T-helper 2 cell (primary cell): ENCODE measurements at regions not wholly inside any gene's neighbourhood (a gene's known extent, or its start where the extent isn't known, plus 50 kb on each side); places are given as distances from the start of the nearest gene placed in this dataset.
A peak's percentile ranks its signal among the peaks of the same experiment; 100 is the strongest.
"Not testable (repeated sequence)": the region's sequence is repeated elsewhere in the genome, so short reads cannot be mapped to it uniquely, and the experiment has no call there.

Experiments used
- DNase-seq, 5 experiments: peaks; one replicate each; pipeline versions ENCODE4 v3.0.0 to v3.0.0-alpha.2; 2012 to 2022

DNA sequence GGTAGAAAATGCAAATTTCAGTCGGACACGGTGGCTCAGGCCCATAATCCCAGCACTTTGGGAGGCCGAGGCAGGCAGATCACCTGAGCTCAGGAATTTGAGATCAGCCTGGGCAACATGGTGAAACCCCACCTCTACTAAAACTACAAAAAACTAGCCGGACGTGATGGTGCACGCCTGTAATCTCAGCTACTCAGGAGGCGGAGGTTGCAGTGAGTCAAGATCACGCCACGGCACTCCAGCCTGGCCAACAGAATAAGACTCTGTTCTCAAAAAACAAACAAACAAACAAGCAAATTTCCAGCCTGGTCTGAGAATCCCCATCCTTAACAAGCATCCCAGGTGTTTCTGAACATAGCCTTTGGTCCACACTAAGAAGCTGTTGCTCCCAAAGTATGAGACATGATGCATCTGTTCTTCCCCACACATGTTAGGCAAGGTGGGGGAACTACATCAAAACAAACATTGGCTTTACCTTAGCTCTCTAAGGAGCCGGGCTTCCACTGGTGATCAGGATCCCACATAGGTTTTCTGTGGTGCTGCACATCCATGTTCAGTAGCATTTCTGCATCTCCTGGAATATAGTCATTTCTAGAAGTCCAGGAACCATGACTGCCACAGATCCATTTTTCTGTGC lies 92.5 kb upstream of the DMRT1 start:
- DNase-seq = no peak

DNA sequence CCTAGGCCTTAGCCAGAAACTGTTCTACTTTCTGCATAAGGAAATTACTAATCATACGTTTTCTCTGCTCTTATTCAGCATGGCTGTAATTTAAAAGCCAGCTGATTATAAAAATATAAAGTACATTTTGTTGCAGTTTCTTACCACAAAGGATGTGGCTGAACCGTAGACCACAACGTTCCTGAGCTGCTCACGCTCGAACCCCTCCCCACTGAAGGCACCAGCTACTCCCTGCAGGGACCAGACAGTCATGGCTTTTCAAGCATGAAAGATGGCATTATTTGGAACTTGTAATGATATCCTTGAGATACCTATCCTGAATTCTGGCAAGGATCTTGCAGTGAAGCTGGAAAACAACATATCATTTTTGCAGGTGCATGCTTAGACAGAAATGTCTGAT lies 91.8 kb upstream of the DMRT1 start:
- peak in 1 of 5 experiments; percentile 90 for DNase-seq

DNA sequence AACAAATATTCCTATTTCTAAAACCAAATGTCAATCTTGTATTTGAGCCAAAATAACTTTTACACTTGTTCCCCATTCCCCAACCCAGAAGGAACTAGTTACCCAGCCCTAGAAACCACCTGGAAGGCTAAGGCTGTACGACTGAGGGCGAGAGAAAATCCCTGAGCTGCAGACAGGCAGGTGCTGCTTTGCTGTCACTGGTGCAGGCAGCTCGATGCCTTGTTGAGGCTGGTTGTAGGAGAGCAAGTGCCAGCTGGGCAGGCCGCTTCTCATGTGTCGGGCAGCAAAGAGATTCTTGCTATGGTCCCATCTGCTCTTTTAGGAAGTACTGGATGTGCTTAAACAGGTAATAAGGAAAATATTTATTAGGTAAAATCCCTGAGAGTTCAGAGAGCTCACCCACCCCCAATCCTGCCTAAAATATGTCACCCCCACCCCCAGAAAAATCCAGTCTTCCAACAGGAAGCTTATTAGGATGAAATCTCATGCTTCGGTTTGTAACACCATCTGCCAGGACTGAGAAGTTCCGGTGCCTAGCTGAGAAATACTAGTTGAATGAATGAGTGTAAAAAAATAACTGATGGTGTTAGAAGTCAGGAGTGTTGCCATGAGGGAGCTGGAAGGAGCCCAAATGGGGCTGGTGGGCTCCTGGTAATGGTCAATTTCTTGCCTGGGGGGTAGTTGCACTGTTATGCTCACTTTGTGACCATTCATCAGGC lies 91.1 kb upstream of the DMRT1 start:
- DNase-seq = no peak

DNA sequence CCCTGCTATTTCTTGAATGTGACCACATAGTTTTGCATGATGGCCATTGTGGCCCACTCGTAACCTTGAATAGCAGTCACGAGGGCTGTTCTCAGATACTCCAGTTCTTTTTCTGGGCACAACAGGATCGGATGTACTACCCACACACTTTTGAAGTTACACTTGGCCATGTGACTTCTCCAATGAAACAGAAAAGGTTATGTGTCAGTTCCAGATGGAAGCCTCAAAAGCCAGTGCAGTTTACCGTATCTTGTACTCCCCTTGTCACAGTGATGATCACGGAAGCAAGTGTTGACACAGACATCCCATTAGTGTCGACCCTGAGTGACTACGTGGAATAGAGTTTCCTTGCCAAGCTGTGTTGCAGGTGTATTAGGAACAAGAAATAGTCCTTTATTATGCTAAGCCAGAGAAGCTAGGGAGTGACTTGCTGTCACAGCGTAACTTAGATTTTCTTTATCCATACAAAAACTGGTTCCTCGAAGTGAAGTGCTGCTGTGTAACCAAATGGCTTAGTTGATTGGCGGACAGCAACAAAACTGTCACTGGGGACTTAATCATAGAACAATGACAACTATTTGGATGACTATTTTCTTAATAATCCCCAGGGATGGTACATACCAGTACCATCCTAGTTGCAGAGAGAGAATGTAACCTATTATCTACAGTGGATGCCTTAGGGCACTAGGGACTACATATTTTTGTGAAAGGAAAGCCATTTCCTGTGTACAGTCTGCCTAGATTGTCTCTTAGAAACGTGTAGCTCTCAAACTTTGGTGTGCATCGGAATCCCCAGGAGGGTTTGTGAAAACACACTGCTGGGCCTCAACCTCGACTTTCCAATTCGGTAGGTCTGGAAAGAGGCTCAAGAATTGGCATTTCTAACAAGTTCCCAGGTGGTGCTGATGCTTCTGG lies 90.1 kb upstream of the DMRT1 start:
- DNase-seq = peak in 1 of 5 experiments; percentile 46

DNA sequence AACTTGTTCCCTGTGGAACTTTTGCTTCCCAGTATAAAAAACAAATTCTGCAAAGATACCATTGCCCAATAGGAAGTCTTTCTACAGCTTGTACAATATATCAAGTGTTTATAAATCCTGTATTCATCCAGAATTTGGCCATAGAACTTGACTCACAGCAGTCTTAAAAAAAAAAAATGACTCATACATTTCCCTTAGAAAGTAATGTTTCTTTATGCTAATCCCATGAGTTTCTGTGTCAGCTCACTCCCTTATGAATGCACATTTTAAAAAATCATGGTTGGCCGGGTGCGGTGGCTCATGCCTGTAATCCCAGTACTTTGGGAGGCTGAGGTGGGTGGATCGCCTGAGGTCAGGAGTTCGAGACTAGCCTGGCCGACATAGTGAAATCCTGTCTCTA lies 89.3 kb upstream of the DMRT1 start:
- no peak for DNase-seq

DNA sequence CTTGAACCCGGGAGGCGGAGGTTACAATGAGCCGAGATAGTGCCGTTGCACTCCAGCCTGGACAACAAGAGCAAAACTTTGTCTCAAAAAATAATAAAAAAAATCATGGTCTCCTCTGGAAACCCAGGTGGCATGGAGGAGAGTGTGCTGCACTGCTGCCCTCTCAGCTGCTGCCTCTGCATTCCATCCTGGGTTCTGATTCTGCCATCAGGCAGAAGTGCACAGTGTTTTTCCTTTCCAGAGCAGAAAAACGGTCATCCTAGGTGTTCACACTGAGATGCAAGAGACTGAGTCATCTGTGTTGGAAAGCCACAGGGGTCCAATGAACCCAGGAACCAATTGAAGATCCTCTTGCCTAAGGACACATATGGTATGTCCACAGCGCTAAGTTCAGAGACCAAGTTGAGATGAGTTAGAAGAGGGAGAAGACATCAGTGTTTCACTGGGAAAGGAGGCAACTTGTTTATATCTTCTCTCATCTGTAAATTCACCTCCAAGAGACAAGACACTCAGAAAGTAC lies 88.8 kb upstream of the DMRT1 start:
- DNase-seq = no peak

DNA sequence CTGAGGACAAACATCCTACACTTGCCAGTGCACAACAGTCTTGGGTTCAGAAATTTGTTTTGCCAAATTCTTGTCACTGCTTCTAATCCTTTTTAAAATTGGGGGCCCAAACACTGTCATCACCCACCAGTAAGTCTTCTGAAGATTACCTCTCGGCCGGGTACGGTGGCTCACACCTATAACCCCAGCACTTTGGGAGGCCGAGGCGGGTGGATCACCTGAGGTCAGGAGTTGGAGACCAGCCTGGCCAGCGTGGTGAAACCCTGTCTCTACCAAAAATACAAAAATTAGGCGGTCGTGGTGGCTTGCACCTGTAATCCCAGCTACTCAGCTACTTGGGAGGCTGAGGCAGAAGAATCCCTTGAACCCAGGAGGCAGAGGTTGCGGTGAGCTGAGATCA lies 87.8 kb upstream of the DMRT1 start:
- DNase-seq = not testable (repeated sequence)

DNA sequence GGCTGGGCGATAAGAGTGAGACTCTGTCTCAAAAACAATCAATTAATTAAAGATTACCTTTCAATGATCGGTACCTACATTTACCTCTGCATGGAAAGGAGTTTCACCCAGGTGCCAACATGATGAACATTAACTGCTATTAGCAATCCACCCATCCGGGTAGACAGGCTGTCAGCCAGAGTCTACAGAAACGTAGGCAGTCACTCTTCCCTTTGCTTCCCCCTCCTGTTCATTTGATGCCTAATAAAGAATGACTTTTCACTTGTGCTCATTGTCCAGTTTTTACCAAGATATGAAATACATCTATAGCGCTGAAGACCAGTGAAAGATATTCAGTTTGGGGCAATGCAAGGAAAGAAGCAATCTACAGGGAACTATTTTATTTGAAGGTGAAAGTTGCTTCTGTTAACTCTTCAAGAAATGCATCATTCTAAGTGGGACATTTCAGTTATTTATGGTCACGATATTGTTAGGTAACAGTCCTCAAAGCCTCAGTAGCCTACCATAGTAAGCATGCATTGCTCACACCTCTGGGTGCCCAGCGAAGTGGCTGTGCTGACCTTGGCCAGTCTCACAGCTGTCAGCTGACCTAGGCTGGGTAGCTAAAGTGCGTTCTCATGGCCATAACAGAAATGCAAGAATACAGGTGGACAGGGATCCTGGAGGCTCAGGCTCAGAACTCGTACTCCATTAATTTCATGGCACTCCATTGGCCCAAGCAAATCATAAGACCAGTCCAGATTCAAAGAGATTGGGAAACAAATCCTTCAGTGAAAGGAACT lies 87.2 kb upstream of the DMRT1 start:
- no peak for DNase-seq

DNA sequence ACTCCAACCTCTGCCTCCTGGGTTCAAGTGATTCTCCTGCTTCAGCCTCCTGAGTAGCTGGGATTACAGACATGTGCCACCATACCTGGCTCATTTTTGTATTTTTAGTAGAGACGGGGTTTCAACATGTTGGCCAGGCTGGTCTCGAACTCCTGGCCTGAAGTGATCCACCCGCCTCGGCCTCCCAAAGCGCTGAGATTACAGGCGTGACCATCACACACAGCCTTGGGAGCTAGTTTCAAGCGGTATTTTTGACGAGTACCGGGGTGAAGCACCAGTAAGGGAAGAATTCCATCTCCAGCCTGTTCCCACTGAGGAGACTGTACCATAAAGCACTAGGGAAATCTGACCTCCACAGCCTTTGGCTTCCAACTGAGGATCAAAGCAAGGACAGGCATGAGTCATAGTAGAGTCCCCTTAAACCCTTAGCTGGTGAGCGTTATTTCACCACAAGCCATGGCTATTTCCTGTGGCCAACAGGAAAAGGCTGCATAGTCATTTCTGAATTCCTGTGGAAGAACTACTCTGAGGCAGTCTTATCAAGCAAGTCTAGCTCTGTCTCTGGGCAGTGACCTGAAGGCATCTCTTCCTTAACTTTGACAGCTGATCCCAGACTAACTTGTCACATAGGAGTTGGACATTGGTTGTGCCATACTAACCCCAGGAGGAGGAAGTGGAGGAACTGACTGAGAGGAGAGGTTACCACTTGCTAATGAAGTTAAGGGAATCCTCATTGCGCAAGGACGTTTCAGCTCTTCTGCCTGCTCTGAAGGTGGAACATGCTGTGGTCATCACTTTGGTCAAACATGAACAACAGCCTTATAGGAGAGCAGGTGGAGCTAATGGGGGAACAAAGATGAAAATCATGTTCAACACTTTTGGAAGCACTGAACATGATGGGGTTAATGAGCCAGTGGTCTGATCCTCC lies 85.8 kb upstream of the DMRT1 start:
- DNase-seq = peak in 1 of 5 experiments; percentile 90

DNA sequence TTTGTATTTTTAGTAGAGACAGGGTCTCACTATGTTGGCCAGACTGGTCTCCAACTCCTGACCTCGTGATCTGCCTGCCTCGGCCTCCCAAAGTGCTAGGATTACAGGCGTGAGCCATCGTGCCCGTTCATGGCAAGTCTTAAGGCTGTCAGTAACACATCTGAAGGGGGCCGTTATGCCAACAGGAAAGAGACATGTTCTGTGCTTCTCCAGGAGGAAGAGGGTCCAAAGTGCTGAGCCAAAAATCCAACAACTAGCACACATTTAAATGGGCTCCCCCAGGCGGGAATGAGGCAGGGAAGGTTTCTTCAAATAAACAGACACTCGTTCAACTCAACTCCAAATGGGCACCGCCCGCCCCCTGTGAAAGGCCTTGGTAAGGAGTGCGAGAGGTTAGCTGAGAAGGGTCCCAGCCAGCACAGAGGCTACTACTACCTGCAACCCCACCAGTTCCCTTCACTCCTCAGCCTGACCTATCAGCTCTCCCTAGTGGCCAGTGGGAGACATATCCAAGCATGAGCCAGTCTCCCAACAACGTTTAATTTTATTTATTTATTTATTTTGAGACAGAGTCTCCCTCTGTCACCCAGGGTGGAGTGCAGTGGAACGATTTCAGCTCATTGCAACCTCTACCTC lies 84.1 kb upstream of the DMRT1 start:
- DNase-seq = peak in 1 of 5 experiments; percentile 58

DNA sequence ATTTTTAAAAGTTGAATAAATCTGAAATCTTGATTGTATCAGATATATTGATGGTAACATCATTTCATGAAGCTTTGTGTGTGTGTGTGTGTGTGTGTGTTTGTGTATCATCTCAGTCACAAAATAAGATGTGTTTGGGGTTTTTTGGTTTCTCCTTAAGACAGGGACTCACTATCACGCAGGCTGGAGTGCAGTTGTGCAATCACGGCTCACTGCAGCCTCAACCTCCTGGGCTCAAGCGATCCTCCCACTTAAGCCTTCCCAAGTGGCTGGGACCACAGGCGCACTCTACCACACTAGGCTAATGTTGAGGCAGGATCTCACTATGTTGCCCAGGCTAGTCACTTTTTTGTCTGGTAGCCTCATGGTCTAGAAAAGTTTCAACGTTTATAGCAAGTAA lies 83.4 kb upstream of the DMRT1 start:
- no peak for DNase-seq

DNA sequence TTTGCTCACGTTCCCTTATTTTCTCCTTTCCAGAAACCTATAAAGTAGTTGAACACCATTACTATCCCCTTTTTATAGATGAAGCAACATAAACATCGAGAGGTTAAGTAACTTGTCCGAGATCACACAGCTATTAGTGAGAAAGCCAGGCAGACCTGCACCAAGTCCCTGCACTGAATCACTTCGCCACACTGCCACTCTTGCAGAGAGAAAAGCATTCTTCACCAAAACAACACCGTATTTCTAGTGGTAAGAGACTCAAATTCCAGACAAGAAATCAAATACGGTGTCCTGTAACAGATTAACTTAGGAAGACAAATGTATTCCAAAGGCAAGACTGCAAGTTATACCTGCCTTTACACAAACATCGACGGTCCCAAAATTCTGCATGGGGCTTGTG lies 82.0 kb upstream of the DMRT1 start:
- DNase-seq = no peak

DNA sequence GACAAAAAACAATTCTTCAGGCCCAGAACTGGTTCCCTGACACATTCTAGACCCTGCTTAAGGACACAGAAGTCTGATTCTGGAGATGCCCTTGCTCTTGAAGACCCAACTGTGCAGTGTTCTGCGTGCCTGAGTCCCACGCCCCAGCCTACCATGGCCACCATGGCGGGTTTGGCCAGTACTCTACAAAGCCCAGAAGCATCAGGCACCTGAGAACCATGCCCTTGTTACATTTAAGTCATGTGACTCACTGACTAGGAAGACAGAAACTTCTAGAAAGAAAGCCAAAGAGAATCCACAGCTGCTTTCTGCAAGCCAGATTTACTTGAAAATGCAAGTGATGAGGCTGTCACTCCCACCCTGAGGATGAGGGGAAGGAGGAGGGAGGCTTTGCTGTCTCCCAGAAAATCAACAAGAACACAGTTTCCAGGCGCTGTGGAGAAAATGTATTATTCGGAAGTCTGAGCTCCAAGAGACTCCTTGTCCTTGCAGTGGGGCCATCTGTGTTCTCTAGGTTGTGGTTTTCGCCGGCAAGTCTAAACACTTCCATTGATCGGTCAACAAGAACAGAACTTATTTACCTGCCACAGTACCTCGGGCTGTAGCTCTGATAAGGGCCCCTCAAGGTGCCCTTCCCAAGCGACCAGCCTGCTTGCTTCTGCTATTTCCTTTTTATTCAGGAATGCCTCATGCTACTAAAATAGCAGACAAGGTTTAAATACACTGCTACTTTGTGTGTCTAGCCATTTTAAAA lies 81.3 kb upstream of the DMRT1 start:
- no peak for DNase-seq

DNA sequence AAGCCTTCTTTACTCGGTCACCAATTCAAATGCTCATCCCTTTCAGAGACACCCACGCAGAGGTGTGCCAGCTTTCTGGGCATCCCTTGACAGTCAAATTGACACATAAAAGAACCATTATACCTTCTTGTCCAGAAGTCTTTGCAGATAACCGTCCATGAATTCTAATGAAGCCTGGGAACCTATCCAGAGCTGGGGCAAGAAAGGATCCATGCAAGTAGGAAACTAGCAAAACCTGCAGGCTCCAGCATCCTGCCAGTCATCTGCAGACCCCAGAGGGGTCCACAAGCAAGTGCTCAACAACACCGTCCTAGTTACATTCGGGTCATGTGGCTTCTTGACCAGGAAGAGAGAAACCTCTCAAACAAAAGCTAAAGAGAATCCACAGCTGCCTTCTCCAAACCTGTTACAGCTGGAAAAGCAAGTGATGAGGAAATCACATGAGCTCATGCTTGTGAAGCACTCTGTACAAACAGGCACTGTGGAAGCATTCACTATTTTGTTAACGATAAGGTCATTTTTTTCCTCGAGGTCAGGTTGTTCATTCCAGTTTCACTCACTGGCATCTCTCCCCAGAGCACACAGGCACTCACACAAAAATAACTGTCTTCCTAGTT lies 80.2 kb upstream of the DMRT1 start:
- no peak for DNase-seq

DNA sequence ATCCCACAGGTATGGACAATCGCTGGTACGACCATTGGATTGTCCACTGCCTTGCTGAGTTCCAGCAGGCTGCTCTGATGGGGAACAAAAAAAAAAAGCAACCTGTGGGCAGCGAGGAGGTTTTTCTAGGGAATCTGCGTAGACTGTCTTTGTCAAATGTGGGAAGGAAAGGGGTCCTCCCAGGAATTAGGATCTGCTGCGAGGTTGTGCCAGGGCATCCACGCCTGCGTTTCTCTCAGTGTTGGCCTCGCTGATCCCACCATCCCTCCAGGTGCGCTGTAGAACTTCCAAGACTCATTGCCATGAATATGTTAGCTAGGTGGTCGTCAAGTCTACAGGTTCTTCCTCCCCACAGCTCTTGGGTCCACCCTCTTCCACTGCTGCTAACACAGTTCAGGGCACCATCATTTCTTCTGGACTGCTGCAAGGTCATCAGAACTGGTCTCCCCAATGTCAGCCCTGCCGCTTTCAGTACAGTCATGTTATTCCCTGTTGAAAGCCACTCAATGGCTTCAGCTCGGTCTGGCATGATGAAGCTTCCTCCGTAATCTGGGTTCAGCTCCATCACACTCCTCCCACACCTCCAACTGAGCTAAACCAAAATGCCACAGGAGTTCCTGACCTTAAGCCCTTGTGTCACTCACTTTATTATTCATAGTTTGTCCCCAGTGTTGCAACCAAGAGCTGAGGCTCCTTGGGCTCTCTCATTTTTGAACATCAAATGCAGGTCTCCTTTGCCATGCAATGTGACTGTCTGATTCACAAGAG lies 79.5 kb upstream of the DMRT1 start:
- DNase-seq = no peak

DNA sequence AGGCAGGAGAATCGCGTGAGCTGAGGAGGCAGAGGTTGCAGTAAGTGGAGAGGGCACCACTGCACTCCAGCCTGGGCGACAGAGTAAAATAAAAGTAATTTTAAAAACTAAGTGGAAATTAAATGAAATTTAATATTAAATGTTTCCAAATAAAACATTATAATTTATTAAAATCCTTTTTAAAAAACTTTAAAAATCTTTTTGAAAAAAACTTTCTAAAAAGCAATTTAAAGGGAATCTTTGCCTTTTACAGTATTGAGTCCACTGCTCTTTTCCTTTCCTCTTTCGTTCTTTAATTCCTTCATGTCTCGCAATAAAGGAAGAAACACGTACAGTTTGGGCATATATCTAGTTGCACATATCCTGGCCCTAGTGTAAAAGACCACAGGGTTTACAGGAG lies 77.8 kb upstream of the DMRT1 start:
- no peak for DNase-seq

DNA sequence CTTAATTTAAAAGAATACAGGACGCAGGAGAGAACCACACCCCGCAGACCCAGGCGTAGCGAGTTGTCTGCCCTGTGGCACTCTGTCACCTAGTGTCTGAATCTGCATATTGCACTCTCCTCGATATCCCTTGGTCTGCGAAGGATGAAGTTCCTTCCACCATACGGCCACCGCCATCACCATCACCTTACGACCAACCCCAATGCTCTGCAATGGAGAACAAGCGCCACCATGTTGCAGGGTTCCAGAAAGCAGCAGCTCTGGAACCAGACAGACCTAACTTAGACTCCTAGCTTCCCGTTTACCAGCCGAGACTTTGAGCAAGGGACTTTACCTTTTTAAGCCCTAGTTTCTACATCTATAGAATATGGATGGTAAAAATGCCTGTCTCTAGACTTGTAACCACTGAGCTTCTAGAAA lies 77.4 kb upstream of the DMRT1 start:
- peak in 1 of 5 experiments; percentile 81 for DNase-seq

DNA sequence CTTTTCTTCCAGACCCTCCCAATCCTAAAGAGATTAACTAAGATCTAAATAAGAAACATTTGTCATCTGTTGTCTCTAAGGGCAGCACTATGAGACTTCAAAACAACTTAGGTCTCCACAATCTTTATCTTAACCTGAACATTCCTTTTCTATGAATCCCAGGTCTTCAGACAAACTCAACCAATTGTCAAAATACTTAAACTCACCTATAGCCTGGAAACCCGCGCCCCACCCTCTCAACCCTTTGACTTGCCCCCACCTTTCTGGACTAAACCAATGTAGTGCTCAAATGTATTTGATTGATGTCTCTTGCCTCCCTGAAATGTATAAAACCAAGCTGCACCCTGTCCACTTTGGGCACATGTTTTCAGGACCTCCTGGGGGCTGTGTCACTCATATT lies 76.5 kb upstream of the DMRT1 start:
- no peak for DNase-seq

DNA sequence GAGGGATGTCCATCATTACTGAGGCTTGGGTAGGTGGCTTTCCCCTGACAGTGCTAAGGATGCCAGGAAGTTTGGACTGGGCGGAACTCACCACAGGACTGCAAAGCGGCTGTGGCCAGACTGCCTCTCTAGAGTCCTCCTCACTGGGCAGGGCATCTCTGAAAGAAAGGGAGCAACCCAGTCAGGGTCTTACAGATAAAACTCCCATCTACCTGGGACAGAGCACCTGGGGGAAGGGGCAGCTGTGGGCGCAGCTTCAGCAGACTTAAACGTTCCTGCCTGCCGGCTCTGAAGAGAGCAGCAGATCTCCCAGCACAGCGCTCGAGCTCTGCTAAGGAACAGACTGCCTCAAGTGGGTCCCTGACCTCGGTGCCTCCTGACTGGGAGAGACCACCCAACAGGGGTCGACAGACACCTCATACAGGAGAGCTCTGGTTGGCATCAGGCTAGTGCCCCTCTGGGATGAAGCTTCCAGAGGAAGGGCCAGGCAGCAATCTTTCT lies 74.4 kb upstream of the DMRT1 start:
- not testable (repeated sequence) for DNase-seq
